NT2/D1 (cell line): ENCODE measurements at regions not wholly inside any gene's neighbourhood (a gene's known extent, or its start where the extent isn't known, plus 50 kb on each side); places are given as distances from the start of the nearest gene placed in this dataset.

Experiments used
- SUZ12 ChIP-seq: IDR thresholded peaks from 2 replicates; pipeline ENCODE4 v1.6.1; 2011; ENCODE audit not compliant: insufficient read length, insufficient read depth; ENCODE audit errors: extremely low read depth
- ZNF274 ChIP-seq: IDR thresholded peaks from 2 replicates; pipeline ENCODE4 v1.6.1; 2011; ENCODE audit warnings: mild to moderate bottlenecking, low read depth, low read length

DNA sequence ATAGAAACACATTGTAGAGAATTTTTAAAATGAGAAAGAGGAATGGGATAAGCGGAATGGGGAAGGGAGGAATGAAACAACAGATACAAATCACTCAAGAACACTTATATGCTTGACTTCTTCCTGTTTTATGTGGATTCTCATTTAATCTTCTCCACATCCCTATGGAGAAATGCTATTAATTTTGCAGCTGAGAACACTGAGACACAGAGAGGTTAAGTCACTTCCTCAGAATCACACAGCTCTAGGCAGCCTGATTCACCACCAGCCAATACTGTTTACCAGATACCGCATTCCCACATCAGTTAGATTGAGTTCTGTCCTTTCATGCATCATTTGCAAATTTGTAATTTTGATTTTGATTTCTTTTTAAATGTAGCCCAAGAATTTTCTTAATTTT, 170.5 kb downstream of the SH2D4B start:
- TF ChIP-seq ZNF274 (no peak), SUZ12 (no peak)
